ENCODE measurements at regions not wholly inside any gene's neighbourhood (a gene's known extent, or its start where the extent isn't known, plus 50 kb on each side); places are given as distances from the start of the nearest gene placed in this dataset.

DNA sequence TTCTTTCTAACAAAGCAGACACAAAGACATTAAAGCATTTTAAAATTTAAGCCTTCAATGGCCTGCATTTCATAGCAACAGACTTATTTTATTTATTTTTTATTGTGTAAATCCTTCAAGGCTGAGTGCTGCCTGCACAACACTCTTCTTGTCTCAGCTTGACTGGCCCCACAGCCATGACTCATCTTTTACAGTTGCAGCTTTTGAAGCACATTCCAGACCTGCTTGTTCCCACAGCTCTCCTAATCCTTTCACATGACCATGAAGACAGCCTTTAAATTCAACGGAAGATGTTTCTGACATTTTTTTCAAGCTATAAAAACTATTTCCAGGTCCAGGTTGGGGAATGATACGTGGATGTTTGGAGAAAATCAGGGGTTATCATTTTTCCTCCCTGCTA lies 276.9 kb upstream of the TACR3 start:
- TF ChIP-seq CREB1 (CRISPR knock-in tag; IDR thresholded peaks at IDR 0.05; ENCODE audit: low read depth) (peak; percentile 35; the same call in 1 of the 2 replicates), POLR2AphosphoS5 (IDR thresholded peaks at IDR 0.05; ENCODE audit: low read depth) (no peak), JUNB (IDR thresholded peaks at IDR 0.05; ENCODE audit: unreplicated experiment) (no peak), ZNF331 (CRISPR knock-in tag; IDR thresholded peaks at IDR 0.05; ENCODE audit: low read depth) (no peak)
- TF ChIP-seq, protein P1, sequence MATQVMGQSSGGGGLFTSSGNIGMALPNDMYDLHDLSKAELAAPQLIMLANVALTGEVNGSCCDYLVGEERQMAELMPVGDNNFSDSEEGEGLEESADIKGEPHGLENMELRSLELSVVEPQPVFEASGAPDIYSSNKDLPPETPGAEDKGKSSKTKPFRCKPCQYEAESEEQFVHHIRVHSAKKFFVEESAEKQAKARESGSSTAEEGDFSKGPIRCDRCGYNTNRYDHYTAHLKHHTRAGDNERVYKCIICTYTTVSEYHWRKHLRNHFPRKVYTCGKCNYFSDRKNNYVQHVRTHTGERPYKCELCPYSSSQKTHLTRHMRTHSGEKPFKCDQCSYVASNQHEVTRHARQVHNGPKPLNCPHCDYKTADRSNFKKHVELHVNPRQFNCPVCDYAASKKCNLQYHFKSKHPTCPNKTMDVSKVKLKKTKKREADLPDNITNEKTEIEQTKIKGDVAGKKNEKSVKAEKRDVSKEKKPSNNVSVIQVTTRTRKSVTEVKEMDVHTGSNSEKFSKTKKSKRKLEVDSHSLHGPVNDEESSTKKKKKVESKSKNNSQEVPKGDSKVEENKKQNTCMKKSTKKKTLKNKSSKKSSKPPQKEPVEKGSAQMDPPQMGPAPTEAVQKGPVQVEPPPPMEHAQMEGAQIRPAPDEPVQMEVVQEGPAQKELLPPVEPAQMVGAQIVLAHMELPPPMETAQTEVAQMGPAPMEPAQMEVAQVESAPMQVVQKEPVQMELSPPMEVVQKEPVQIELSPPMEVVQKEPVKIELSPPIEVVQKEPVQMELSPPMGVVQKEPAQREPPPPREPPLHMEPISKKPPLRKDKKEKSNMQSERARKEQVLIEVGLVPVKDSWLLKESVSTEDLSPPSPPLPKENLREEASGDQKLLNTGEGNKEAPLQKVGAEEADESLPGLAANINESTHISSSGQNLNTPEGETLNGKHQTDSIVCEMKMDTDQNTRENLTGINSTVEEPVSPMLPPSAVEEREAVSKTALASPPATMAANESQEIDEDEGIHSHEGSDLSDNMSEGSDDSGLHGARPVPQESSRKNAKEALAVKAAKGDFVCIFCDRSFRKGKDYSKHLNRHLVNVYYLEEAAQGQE (IDR thresholded peaks at IDR 0.05; ENCODE audit: unreplicated experiment): no peak
- TF ChIP-seq, protein P2, sequence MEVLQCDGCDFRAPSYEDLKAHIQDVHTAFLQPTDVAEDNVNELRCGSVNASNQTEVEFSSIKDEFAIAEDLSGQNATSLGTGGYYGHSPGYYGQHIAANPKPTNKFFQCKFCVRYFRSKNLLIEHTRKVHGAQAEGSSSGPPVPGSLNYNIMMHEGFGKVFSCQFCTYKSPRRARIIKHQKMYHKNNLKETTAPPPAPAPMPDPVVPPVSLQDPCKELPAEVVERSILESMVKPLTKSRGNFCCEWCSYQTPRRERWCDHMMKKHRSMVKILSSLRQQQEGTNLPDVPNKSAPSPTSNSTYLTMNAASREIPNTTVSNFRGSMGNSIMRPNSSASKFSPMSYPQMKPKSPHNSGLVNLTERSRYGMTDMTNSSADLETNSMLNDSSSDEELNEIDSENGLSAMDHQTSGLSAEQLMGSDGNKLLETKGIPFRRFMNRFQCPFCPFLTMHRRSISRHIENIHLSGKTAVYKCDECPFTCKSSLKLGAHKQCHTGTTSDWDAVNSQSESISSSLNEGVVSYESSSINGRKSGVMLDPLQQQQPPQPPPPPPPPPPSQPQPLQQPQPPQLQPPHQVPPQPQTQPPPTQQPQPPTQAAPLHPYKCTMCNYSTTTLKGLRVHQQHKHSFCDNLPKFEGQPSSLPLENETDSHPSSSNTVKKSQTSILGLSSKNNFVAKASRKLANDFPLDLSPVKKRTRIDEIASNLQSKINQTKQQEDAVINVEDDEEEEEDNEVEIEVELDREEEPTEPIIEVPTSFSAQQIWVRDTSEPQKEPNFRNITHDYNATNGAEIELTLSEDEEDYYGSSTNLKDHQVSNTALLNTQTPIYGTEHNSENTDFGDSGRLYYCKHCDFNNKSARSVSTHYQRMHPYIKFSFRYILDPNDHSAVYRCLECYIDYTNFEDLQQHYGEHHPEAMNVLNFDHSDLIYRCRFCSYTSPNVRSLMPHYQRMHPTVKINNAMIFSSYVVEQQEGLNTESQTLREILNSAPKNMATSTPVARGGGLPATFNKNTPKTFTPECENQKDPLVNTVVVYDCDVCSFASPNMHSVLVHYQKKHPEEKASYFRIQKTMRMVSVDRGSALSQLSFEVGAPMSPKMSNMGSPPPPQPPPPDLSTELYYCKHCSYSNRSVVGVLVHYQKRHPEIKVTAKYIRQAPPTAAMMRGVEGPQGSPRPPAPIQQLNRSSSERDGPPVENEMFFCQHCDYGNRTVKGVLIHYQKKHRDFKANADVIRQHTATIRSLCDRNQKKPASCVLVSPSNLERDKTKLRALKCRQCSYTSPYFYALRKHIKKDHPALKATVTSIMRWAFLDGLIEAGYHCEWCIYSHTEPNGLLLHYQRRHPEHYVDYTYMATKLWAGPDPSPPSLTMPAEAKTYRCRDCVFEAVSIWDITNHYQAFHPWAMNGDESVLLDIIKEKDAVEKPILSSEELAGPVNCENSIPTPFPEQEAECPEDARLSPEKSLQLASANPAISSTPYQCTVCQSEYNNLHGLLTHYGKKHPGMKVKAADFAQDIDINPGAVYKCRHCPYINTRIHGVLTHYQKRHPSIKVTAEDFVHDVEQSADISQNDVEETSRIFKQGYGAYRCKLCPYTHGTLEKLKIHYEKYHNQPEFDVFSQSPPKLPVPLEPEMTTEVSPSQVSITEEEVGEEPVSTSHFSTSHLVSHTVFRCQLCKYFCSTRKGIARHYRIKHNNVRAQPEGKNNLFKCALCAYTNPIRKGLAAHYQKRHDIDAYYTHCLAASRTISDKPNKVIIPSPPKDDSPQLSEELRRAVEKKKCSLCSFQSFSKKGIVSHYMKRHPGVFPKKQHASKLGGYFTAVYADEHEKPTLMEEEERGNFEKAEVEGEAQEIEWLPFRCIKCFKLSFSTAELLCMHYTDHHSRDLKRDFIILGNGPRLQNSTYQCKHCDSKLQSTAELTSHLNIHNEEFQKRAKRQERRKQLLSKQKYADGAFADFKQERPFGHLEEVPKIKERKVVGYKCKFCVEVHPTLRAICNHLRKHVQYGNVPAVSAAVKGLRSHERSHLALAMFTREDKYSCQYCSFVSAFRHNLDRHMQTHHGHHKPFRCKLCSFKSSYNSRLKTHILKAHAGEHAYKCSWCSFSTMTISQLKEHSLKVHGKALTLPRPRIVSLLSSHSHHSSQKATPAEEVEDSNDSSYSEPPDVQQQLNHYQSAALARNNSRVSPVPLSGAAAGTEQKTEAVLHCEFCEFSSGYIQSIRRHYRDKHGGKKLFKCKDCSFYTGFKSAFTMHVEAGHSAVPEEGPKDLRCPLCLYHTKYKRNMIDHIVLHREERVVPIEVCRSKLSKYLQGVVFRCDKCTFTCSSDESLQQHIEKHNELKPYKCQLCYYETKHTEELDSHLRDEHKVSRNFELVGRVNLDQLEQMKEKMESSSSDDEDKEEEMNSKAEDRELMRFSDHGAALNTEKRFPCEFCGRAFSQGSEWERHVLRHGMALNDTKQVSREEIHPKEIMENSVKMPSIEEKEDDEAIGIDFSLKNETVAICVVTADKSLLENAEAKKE (CRISPR knock-in tag; IDR thresholded peaks at IDR 0.05): peak; percentile 83
- H3K27me3 ChIP-seq (ENCODE audit: insufficient read depth): no peaks in the 10 kb centered on the region
- peaks cover 6% of the 10 kb centered on the region; the same call in 1 of the 2 replicates for H3K4me1 ChIP-seq (ENCODE audit: insufficient read depth)
- H3K27me3 Mint-ChIP-seq (ENCODE audit: insufficient read depth, low read depth, poor library complexity): peaks cover 2% of the 10 kb centered on the region
- peaks cover 12% of the 10 kb centered on the region for H3K36me3 Mint-ChIP-seq (ENCODE audit: low read depth)
- no peaks in the 10 kb centered on the region for H3K36me3 ChIP-seq (ENCODE audit: insufficient read depth)
- H3K4me1 Mint-ChIP-seq: peaks cover 11% of the 10 kb centered on the region
- peak; percentile 86 for DNase-seq (ENCODE audit: low spot score)
- H3K27ac ChIP-seq (ENCODE audit: low read depth): 0 out of 2 replicates have a peak overlapping the region, but pooled peaks have one; percentile 22
- no peaks in the 10 kb centered on the region for H3K9me2 ChIP-seq (ENCODE audit: insufficient read depth)
- H3K4me3 ChIP-seq: no peak overlapping the region
- H3K79me2 ChIP-seq (replicated peaks; ENCODE audit: insufficient read depth): no peaks in the 10 kb centered on the region
- no peaks in the 10 kb centered on the region for H3F3A ChIP-seq (replicated peaks; ENCODE audit: low read depth)
- no peaks in the 10 kb centered on the region for H4K20me1 ChIP-seq (replicated peaks; ENCODE audit: insufficient read depth)
- peak overlapping the region; percentile 31; the same call in 1 of the 2 replicates for H3K4me2 ChIP-seq
- 0 out of 3 replicates have a peak overlapping the region, but pooled peaks have one; percentile 3 for H3K4me3 Mint-ChIP-seq
- peaks cover 15% of the 10 kb centered on the region for H3K9me3 Mint-ChIP-seq
- no peak overlapping the region for H2AFZ ChIP-seq
- ATAC-seq: peak; percentile 99
- peak overlapping the region; percentile 92 for H3K27ac Mint-ChIP-seq

Measured in GM23338 (cell line).